Endothelial cell of umbilical vein (primary cell): ENCODE measurements at regions not wholly inside any gene's neighbourhood (a gene's known extent, or its start where the extent isn't known, plus 50 kb on each side); places are given as distances from the start of the nearest gene placed in this dataset.

Experiments used
- BruUV-seq: library from RNA; stranded (reverse); fragments of 400-500 nt; replicated peaks from 2 replicates; lab custom pipeline; 2021; lab: Mats Ljungman, UMichigan
- CTCF ChIA-PET: fragments of 300-600, 350-600 bp; sonication (Branson Sonifier 250); formaldehyde crosslinking; loops from one replicate; lab custom pipeline; 2021; ENCODE audit warnings: antibody characterized with exemption, inconsistent platforms; lab: Charles Lee
- POLR2A ChIA-PET: fragments of 300-600, 350-600 bp; sonication (Branson Sonifier 250); formaldehyde crosslinking; loops from one replicate; lab custom pipeline; 2021; ENCODE audit warnings: antibody characterized with exemption, inconsistent platforms; lab: Charles Lee
- DNase-seq: peaks from one replicate; pipeline ENCODE4 v3.0.0-alpha.2; 2011; ENCODE audit warnings: low read depth, low spot score
- FAIRE-seq: peaks from 2 replicates; lab custom pipeline; 2011; peaks lifted over from hg19 to GRCh38; lab: Jason Lieb, UNC
- H2AFZ ChIP-seq: 2 replicates; pipeline ENCODE4 v1.6.0; 2012; ENCODE audit warnings: low read depth, low read length, control low read depth, inconsistent platforms
- H3K27ac ChIP-seq: 2 replicates; pipeline ENCODE4 v1.5.1; 2011; ENCODE audit warnings: low read depth, mild to moderate bottlenecking, control low read depth, low read length, moderate library complexity; ENCODE audit not compliant: insufficient read depth
- H3K27me3 ChIP-seq, 2 experiments: 2 replicates each; pipeline versions ENCODE4 v1.6.0 to v1.6.1; 2011; ENCODE audit warnings: low read length in 2 of 2, mixed read lengths in 1 of 2; ENCODE audit not compliant: control insufficient read depth in 2 of 2, insufficient read depth in 2 of 2
- H3K36me3 ChIP-seq, 2 experiments: 2 replicates in 1 of 2; 3 replicates in 1 of 2; pipeline ENCODE4 v1.5.1; 2011; ENCODE audit warnings: low read length in 2 of 2, mild to moderate bottlenecking in 1 of 2, moderate library complexity in 1 of 2; ENCODE audit not compliant: control insufficient read depth in 2 of 2, insufficient read depth in 2 of 2; ENCODE audit errors: extremely low read depth in 1 of 2
- H3K4me1 ChIP-seq: 3 replicates; pipeline ENCODE4 v1.5.1; 2011; ENCODE audit warnings: mild to moderate bottlenecking, low read length; ENCODE audit not compliant: control insufficient read depth, insufficient read depth; ENCODE audit errors: extremely low read depth
- H3K4me2 ChIP-seq: 2 replicates; pipeline ENCODE4 v1.6.1; 2011; ENCODE audit warnings: low read length, control low read depth, mixed read lengths; ENCODE audit not compliant: insufficient read depth
- H3K4me3 ChIP-seq, 3 experiments: fragments of 200-600 bp in 1 of 3; sonication (generic), shearing (Covaris generic) in 1 of 3; replicated peaks in 1 of 3; 2 replicates each; pipeline ENCODE4 v1.5.1; 2011 to 2016; ENCODE audit warnings: control low read depth in 3 of 3, low read length in 3 of 3, mild to moderate bottlenecking in 2 of 3, inconsistent platforms in 1 of 3, low read depth in 1 of 3, moderate library complexity in 1 of 3; ENCODE audit not compliant: insufficient read depth in 1 of 3
- H3K79me2 ChIP-seq: 2 replicates; pipeline ENCODE4 v1.6.0; 2012; ENCODE audit warnings: low read length, inconsistent platforms; ENCODE audit not compliant: control insufficient read depth, insufficient read depth
- H3K9ac ChIP-seq: replicated peaks from 2 replicates; pipeline ENCODE3; 2011; ENCODE audit warnings: low read length, control low read depth; ENCODE audit not compliant: insufficient read depth; ENCODE audit errors: extremely low read depth
- H3K9me1 ChIP-seq: replicated peaks from 3 replicates; pipeline ENCODE4 v1.6.0; 2011; ENCODE audit warnings: mild to moderate bottlenecking, low read length; ENCODE audit not compliant: control insufficient read depth, insufficient read depth; ENCODE audit errors: extremely low read depth
- H3K9me3 ChIP-seq: replicated peaks from 2 replicates; pipeline ENCODE4 v1.5.1; 2012; ENCODE audit warnings: low read length, inconsistent platforms; ENCODE audit not compliant: control insufficient read depth, insufficient read depth
- H4K20me1 ChIP-seq: replicated peaks from 2 replicates; pipeline ENCODE3; 2011; ENCODE audit warnings: mild to moderate bottlenecking, low read length; ENCODE audit not compliant: control insufficient read depth, insufficient read depth; ENCODE audit errors: extremely low read depth
- EZH2 ChIP-seq: IDR thresholded peaks from 2 replicates; pipeline ENCODE4 v1.6.1; 2012; ENCODE audit warnings: borderline replicate concordance, low read depth, mild to moderate bottlenecking, moderate library complexity, low read length, inconsistent platforms; ENCODE audit not compliant: severe bottlenecking
- FOS ChIP-seq: IDR thresholded peaks from 2 replicates; pipeline ENCODE4 v1.6.1; 2011; ENCODE audit warnings: mild to moderate bottlenecking, low read length, moderate library complexity, borderline replicate concordance; ENCODE audit not compliant: insufficient read depth
- GATA2 ChIP-seq: IDR thresholded peaks from 2 replicates; pipeline ENCODE4 v1.7.0; 2011; ENCODE audit warnings: low read depth, mild to moderate bottlenecking, moderate library complexity, mixed read lengths, low read length; ENCODE audit not compliant: insufficient read length, insufficient read depth
- JUN ChIP-seq: IDR thresholded peaks from 2 replicates; pipeline ENCODE4 v1.6.1; 2011; ENCODE audit warnings: borderline replicate concordance, low read depth; ENCODE audit not compliant: insufficient read length, insufficient read depth
- MAX ChIP-seq: IDR thresholded peaks from 2 replicates; pipeline ENCODE4 v1.6.1; 2011; ENCODE audit not compliant: insufficient read depth, insufficient read length
- MYC ChIP-seq: IDR thresholded peaks from one replicate; pipeline ENCODE4 v1.6.1; 2011; ENCODE audit warnings: mild to moderate bottlenecking, low read depth, low read length
- POLR2A ChIP-seq: IDR thresholded peaks from 2 replicates; pipeline ENCODE4 v1.6.1; 2012; ENCODE audit warnings: low read depth, mild to moderate bottlenecking, control low read depth, low read length
- POLR2AphosphoS5 ChIP-seq: IDR thresholded peaks from 2 replicates; pipeline ENCODE4 v1.6.1; 2012; ENCODE audit warnings: low read depth, mild to moderate bottlenecking, control low read depth, low read length, moderate library complexity; ENCODE audit not compliant: insufficient read depth
- dilution Hi-C: fragments of 300-500 bp; cut with MboI; formaldehyde crosslinking; loops from one replicate; pipeline ENCODE4 v1.15.0; 2019; ENCODE audit warnings: low sequenced_read_pairs; ENCODE audit not compliant: extremely low pct_ligation_motif_present
- intact Hi-C: fragments of 100-400 bp; cut with micrococcal nuclease; formaldehyde crosslinking; loops from one replicate; pipeline ENCODE4 v1.10.0; 2022
- TF ChIP-seq, protein P1 (sequence below), 2 donors: IDR thresholded peaks; 1 replicate in 1 of 2; 2 replicates in 1 of 2; pipeline ENCODE4 v1.5.1; 2011; ENCODE audit warnings: low read length in 2 of 2, mild to moderate bottlenecking in 2 of 2, moderate library complexity in 2 of 2, control low read depth in 1 of 2, inconsistent platforms in 1 of 2, low read depth in 1 of 2; ENCODE audit not compliant: insufficient read depth in 1 of 2; ENCODE audit errors: extremely low read depth in 1 of 2

DNA sequence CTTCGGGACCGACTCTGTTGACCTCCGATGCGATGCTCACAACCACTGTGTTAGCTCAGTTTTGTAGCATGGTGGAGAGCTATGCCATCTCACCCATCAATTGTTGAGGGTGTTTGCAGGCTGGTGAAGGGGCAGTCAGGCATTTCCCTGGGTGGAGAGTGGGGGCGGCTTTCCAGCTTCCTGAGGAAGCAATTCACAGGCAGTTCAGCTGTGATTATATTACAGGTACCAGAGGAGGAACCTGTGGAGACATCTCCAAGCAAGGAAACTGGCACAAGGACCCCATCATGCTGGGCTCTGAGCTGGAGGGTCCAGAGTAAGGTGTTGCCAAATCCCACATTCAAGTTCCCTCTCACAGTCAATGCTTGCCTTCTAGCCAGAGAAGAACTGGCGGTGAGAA lies 166.0 kb upstream of the ZNF536 start:
- TF ChIP-seq GATA2 (no peak), EZH2 (no peak), FOS (no peak), MAX (no peak), POLR2A (no peak), POLR2AphosphoS5 (no peak), MYC (no peak), JUN (no peak)
- TF ChIP-seq, protein P1, sequence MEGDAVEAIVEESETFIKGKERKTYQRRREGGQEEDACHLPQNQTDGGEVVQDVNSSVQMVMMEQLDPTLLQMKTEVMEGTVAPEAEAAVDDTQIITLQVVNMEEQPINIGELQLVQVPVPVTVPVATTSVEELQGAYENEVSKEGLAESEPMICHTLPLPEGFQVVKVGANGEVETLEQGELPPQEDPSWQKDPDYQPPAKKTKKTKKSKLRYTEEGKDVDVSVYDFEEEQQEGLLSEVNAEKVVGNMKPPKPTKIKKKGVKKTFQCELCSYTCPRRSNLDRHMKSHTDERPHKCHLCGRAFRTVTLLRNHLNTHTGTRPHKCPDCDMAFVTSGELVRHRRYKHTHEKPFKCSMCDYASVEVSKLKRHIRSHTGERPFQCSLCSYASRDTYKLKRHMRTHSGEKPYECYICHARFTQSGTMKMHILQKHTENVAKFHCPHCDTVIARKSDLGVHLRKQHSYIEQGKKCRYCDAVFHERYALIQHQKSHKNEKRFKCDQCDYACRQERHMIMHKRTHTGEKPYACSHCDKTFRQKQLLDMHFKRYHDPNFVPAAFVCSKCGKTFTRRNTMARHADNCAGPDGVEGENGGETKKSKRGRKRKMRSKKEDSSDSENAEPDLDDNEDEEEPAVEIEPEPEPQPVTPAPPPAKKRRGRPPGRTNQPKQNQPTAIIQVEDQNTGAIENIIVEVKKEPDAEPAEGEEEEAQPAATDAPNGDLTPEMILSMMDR (IDR thresholded peaks at IDR 0.05; ENCODE audit: extremely low read depth in 1 of 2, insufficient read depth in 1 of 2, low read depth in 1 of 2, low read length in 2 of 2): no peak
- Histone ChIP-seq H3K9me1 (no peaks in the 10 kb centered on the region), H3K79me2 (no peaks in the 10 kb centered on the region), H3K4me2 (no peak overlapping the region), H3K27ac (no peak overlapping the region), H3K9me3 (no peaks in the 10 kb centered on the region), H3K27me3 (no peaks in the 10 kb centered on the region), H2AFZ (no peak overlapping the region), H3K4me3 (no peak overlapping the region), H3K4me1 (no peaks in the 10 kb centered on the region), H3K36me3 (no peaks in the 10 kb centered on the region), H3K9ac (no peak overlapping the region), H4K20me1 (no peaks in the 10 kb centered on the region)
- DNase-seq (no peak), FAIRE-seq (no peak)
- ChIA-PET CTCF (no interaction called here), POLR2A (no interaction called here)
- intact Hi-C loops (no loop called here), dilution Hi-C loops (no loop called here)
- no TSS peak for BruUV-seq
